GM12891 (cell line): ENCODE measurements at regions not wholly inside any gene's neighbourhood (a gene's known extent, or its start where the extent isn't known, plus 50 kb on each side); places are given as distances from the start of the nearest gene placed in this dataset.

Source experiments
- POLR2A ChIP-seq: IDR thresholded peaks from 2 replicates; pipeline ENCODE4 v1.6.1; 2011; ENCODE audit warnings: low read depth, low read length, control low read depth
- POLR2AphosphoS5 ChIP-seq: IDR thresholded peaks from 2 replicates; pipeline ENCODE4 v1.6.1; 2011; ENCODE audit warnings: low read depth, low read length, control low read depth
- POU2F2 ChIP-seq: IDR thresholded peaks from 2 replicates; pipeline ENCODE4 v1.6.1; 2011; ENCODE audit warnings: low read depth, mild to moderate bottlenecking, control low read depth, low read length, moderate library complexity
- TAF1 ChIP-seq: IDR thresholded peaks from 2 replicates; pipeline ENCODE4 v1.6.1; 2011; ENCODE audit warnings: low read depth, low read length, control low read depth

DNA sequence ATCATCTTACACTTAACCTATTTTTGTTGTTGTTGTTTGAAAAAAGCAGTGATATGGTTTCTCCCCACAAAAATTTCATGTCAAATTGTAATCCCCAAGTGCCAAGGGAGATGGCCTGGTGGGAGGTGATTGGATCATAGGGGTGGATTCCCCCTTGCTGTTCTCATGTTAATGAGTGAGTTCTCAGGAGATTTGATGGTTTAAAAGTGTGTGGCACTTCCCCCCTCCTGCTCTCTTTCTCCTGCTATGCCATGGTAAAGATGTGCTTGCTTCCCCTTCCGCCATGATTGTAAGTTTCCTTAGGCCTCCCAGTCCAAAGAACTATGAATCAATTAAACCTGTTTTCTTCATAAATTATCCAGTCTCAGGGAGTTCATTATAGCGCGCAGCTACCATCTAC is 1362.7 kb upstream of the FAM98A start:
- TF ChIP-seq POLR2AphosphoS5 (no peak), TAF1 (no peak), POLR2A (no peak), POU2F2 (no peak)
